ENCODE measurements at regions not wholly inside any gene's neighbourhood (a gene's known extent, or its start where the extent isn't known, plus 50 kb on each side); places are given as distances from the start of the nearest gene placed in this dataset.

DNA sequence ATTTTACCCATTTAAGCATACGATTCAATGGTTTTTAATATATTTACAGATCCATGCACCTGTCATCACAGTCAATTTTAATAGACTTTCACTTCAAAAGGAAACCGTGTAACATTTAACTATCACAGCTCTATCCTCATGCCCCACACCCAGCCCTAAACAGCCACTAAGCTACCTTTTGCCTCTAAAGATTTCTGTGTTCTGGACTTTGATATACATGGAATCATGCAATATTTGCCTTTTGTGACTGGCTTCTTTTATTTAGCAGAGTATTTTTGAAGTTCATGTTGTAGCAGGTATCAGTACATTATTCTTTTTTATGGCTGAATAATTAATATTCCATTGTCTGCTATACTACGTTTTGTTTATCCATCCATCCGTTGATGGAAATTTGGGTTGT lies 50.3 kb upstream of the STX16 start:
- H3K4me2 ChIP-seq (replicated peaks; ENCODE audit: low read depth, low read length, poor library complexity, severe bottlenecking) = no peak overlapping the region
- DNase-seq (no peak), ATAC-seq (ENCODE audit: low read depth) (no peak)
- intact Hi-C loops (cut with micrococcal nuclease) = no loop called here
- H3K4me3 ChIP-seq (ENCODE audit: control extremely low read depth in 1 of 5, extremely low read depth in 1 of 5, insufficient read depth in 1 of 5, low read depth in 2 of 5, low read length in 4 of 5) = no peak overlapping the region
- no peak overlapping the region for H3K27ac ChIP-seq (ENCODE audit: low read length in 2 of 2)
- CTCF ChIA-PET = no interaction called here
- H3K9me3 ChIP-seq (ENCODE audit: control extremely low read depth in 1 of 3, control insufficient read depth in 2 of 3, insufficient read depth in 1 of 3, low read length in 2 of 3) = peaks cover 0 to 9% (median 0%) of the 10 kb centered on the region in 3 donors
- Mint-ChIP-seq H3K4me3 (no peak overlapping the region), H3K9me3 (ENCODE audit: insufficient read depth) (no peaks in the 10 kb centered on the region), H3K27ac (no peak overlapping the region), H3K27me3 (peaks cover 3% of the 10 kb centered on the region), H3K4me1 (no peaks in the 10 kb centered on the region)
- no peaks in the 10 kb centered on the region for H3K79me2 ChIP-seq (ENCODE audit: control insufficient read depth, insufficient read depth, low read length)
- H3K36me3 ChIP-seq (replicated peaks in 1 of 2; ENCODE audit: control extremely low read depth in 1 of 2, control insufficient read depth in 1 of 2, extremely low read depth in 1 of 2, insufficient read depth in 2 of 2, low read length in 1 of 2) = no peaks in the 10 kb centered on the region
- POLR2A ChIA-PET = no interaction called here
- H3K27me3 ChIP-seq (replicated peaks in 1 of 4; ENCODE audit: control extremely low read depth in 1 of 4, control insufficient read depth in 3 of 4, insufficient read depth in 4 of 4, low read length in 3 of 4) = peaks cover 0 to 2% (median 0%) of the 10 kb centered on the region in 4 experiments
- no peak overlapping the region for H2AFZ ChIP-seq (ENCODE audit: insufficient read depth, low read depth, low read length, poor library complexity, severe bottlenecking)
- 100% methylated on average over 2 of the region's 4 CpGs for WGBS (ENCODE audit: insufficient coverage)
- H3K9ac ChIP-seq (ENCODE audit: low read length) = no peak overlapping the region
- H4K20me1 ChIP-seq (ENCODE audit: control insufficient read depth, insufficient read depth, low read length, poor library complexity, severe bottlenecking) = no peaks in the 10 kb centered on the region
- H3K4me1 ChIP-seq (ENCODE audit: control insufficient read depth in 2 of 2, insufficient read depth in 2 of 2, low read length in 2 of 2) = no peaks in the 10 kb centered on the region
- no peak for TF ChIP-seq EZH2 (IDR thresholded peaks at IDR 0.05; ENCODE audit: borderline replicate concordance, insufficient read depth, low read depth, low read length, poor library complexity, severe bottlenecking)
- TF ChIP-seq, protein P1, sequence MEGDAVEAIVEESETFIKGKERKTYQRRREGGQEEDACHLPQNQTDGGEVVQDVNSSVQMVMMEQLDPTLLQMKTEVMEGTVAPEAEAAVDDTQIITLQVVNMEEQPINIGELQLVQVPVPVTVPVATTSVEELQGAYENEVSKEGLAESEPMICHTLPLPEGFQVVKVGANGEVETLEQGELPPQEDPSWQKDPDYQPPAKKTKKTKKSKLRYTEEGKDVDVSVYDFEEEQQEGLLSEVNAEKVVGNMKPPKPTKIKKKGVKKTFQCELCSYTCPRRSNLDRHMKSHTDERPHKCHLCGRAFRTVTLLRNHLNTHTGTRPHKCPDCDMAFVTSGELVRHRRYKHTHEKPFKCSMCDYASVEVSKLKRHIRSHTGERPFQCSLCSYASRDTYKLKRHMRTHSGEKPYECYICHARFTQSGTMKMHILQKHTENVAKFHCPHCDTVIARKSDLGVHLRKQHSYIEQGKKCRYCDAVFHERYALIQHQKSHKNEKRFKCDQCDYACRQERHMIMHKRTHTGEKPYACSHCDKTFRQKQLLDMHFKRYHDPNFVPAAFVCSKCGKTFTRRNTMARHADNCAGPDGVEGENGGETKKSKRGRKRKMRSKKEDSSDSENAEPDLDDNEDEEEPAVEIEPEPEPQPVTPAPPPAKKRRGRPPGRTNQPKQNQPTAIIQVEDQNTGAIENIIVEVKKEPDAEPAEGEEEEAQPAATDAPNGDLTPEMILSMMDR (IDR thresholded peaks at IDR 0.05) = no peak

DNA sequence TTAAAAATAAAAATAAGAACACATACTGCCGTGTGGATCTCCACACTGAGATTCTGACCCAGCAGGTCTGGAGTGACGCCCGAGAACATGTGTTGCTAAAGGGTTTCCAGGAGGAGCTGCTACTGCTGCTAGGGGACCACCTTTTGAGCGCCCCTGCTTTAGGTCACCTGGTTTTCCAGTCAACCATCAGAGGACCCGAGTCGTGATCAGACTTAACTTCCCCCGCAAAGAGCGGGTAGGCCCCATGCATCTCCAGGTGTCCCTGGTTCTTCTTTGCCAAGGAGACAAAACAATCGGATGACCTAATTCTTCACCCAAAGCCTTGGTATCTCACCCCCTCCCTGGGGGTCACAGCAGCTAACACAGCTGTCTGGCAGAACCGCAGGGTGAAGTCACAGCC lies 51.1 kb upstream of the STX16 start:
- H3K36me3 ChIP-seq (replicated peaks in 1 of 2; ENCODE audit: control extremely low read depth in 1 of 2, control insufficient read depth in 1 of 2, extremely low read depth in 1 of 2, insufficient read depth in 2 of 2, low read length in 1 of 2) = no peaks in the 10 kb centered on the region
- no peak overlapping the region for H3K9ac ChIP-seq (ENCODE audit: low read length)
- intact Hi-C loops (cut with micrococcal nuclease) = no loop called here
- CTCF ChIA-PET = no interaction called here
- H3K9me3 ChIP-seq (ENCODE audit: control extremely low read depth in 1 of 3, control insufficient read depth in 2 of 3, insufficient read depth in 1 of 3, low read length in 2 of 3) = peaks cover 0 to 9% (median 0%) of the 10 kb centered on the region in 3 donors
- H3K27ac ChIP-seq (ENCODE audit: low read length in 2 of 2) = no peak overlapping the region
- POLR2A ChIA-PET = no interaction called here
- H3K79me2 ChIP-seq (ENCODE audit: control insufficient read depth, insufficient read depth, low read length) = no peaks in the 10 kb centered on the region
- WGBS (ENCODE audit: insufficient coverage) = 90% methylated on average over 10 of the region's 10 CpGs
- no peak overlapping the region for H3K4me3 ChIP-seq (ENCODE audit: control extremely low read depth in 1 of 5, extremely low read depth in 1 of 5, insufficient read depth in 1 of 5, low read depth in 2 of 5, low read length in 4 of 5)
- no peaks in the 10 kb centered on the region for H3K4me1 Mint-ChIP-seq
- peaks cover 3% of the 10 kb centered on the region for H3K27me3 Mint-ChIP-seq
- no peaks in the 10 kb centered on the region for H4K20me1 ChIP-seq (ENCODE audit: control insufficient read depth, insufficient read depth, low read length, poor library complexity, severe bottlenecking)
- H3K27me3 ChIP-seq (replicated peaks in 1 of 4; ENCODE audit: control extremely low read depth in 1 of 4, control insufficient read depth in 3 of 4, insufficient read depth in 4 of 4, low read length in 3 of 4) = peaks cover 0 to 2% (median 0%) of the 10 kb centered on the region in 4 experiments
- DNase-seq = no peak
- H3K4me1 ChIP-seq (ENCODE audit: control insufficient read depth in 2 of 2, insufficient read depth in 2 of 2, low read length in 2 of 2) = no peaks in the 10 kb centered on the region
- no peak overlapping the region for H3K27ac Mint-ChIP-seq
- H2AFZ ChIP-seq (ENCODE audit: insufficient read depth, low read depth, low read length, poor library complexity, severe bottlenecking) = no peak overlapping the region
- TF ChIP-seq, protein P1 (IDR thresholded peaks at IDR 0.05) = no peak
- TF ChIP-seq EZH2 (IDR thresholded peaks at IDR 0.05; ENCODE audit: borderline replicate concordance, insufficient read depth, low read depth, low read length, poor library complexity, severe bottlenecking) = no peak
- no peak overlapping the region for H3K4me2 ChIP-seq (replicated peaks; ENCODE audit: low read depth, low read length, poor library complexity, severe bottlenecking)
- no peak overlapping the region for H3K4me3 Mint-ChIP-seq
- no peak for ATAC-seq (ENCODE audit: low read depth)
- H3K9me3 Mint-ChIP-seq (ENCODE audit: insufficient read depth) = no peaks in the 10 kb centered on the region
